Upper lobe of left lung (tissue), 4 donors: ENCODE measurements at regions not wholly inside any gene's neighbourhood (a gene's known extent, or its start where the extent isn't known, plus 50 kb on each side); places are given as distances from the start of the nearest gene placed in this dataset.

Experiments
- CTCF ChIP-seq, 6 experiments: fragments of 450-650 bp in 4 of 6; fragments of 200-600 bp in 2 of 6; sonication (generic) in 2 of 6; IDR thresholded peaks; one replicate each; pipeline ENCODE4 v1.5.1; 2016 to 2019; ENCODE audit warnings: antibody characterized with exemption in 6 of 6
- POLR2A ChIP-seq, 4 donors: fragments of 450-650 bp; IDR thresholded peaks; one replicate each; pipeline ENCODE4 v1.5.1; 2016 to 2017; ENCODE audit warnings: antibody characterized with exemption in 4 of 4, mild to moderate bottlenecking in 2 of 4
- POLR2AphosphoS5 ChIP-seq, 2 donors: sonication (generic); formaldehyde crosslinking; IDR thresholded peaks; one replicate each; pipeline ENCODE4 v1.5.1; 2017; ENCODE audit warnings: antibody characterized with exemption in 2 of 2

- TF ChIP-seq POLR2A (IDR thresholded peaks at IDR 0.05) (no peak), CTCF (IDR thresholded peaks at IDR 0.05) (no peak), POLR2AphosphoS5 (IDR thresholded peaks at IDR 0.05) (no peak)
Observed at GRCh38 chr11:109804911-109805310, 288.3 kb upstream of the ZC3H12C start.
